K562 (cell line): ENCODE measurements at regions not wholly inside any gene's neighbourhood (a gene's known extent, or its start where the extent isn't known, plus 50 kb on each side); places are given as distances from the start of the nearest gene placed in this dataset.

Experiments used
- CTCF ChIP-seq, 3 experiments: IDR thresholded peaks in 2 of 3; conservative IDR thresholded peaks in 1 of 3; 2 replicates each; pipeline ENCODE4 v1.5.1; 2011 to 2012; ENCODE audit warnings: low read length in 3 of 3, mild to moderate bottlenecking in 3 of 3, control low read depth in 2 of 3, improper control_type of control experiment in 1 of 3, inconsistent platforms in 1 of 3, low read depth in 1 of 3, mixed read lengths in 1 of 3, moderate library complexity in 1 of 3; ENCODE audit not compliant: insufficient read depth in 2 of 3
- ESRRA ChIP-seq: fragments of 450-650 bp; IDR thresholded peaks from 2 replicates; pipeline ENCODE4 v1.6.1; 2014; ENCODE audit warnings: low read depth, mild to moderate bottlenecking, moderate library complexity, borderline replicate concordance
- HNRNPH1 ChIP-seq: fragments of 200-400 bp; formaldehyde crosslinking; optimal IDR thresholded peaks from 2 replicates; pipeline ENCODE3; 2017; ENCODE audit warnings: low read depth, mild to moderate bottlenecking, low read length, moderate library complexity
- JUND ChIP-seq, 2 experiments: IDR thresholded peaks; 2 replicates in 1 of 2; 3 replicates in 1 of 2; pipeline ENCODE4 v1.6.1; 2011; ENCODE audit warnings: borderline replicate concordance in 2 of 2, low read depth in 2 of 2, low read length in 2 of 2, improper control_type of control experiment in 1 of 2, missing biosample characterization in 1 of 2, missing genetic modification characterization in 1 of 2, missing genetic modification reagents in 1 of 2
- KAT7 ChIP-seq: sonication (generic); formaldehyde crosslinking; IDR thresholded peaks from 2 replicates; pipeline ENCODE4 v1.8.0; 2022; ENCODE audit warnings: missing genetic modification reagents, mild to moderate bottlenecking, borderline replicate concordance
- MED1 ChIP-seq: sonication (generic); formaldehyde crosslinking; IDR thresholded peaks from 2 replicates; pipeline ENCODE4 v1.8.1; 2023; ENCODE audit warnings: missing genetic modification reagents, borderline replicate concordance
- POLR2A ChIP-seq: fragments of 450-650 bp; conservative IDR thresholded peaks from 2 replicates; pipeline ENCODE4 v1.6.1; 2016
- TAF7 ChIP-seq: fragments of 450-650 bp; IDR thresholded peaks from 2 replicates; pipeline ENCODE4 v1.6.1; 2016; ENCODE audit warnings: missing genetic modification characterization, missing compliant biosample characterization
- ZNF146 ChIP-seq: IDR thresholded peaks from one replicate; pipeline ENCODE4 v1.6.1; 2018; ENCODE audit warnings: missing compliant biosample characterization; ENCODE audit not compliant: unreplicated experiment
- ZNF24 ChIP-seq: fragments of 450-650 bp; IDR thresholded peaks from 2 replicates; pipeline ENCODE4 v1.6.1; 2016

- no peak for TF ChIP-seq ZNF24
- TF ChIP-seq ZNF146 (CRISPR knock-in tag) = no peak
- no peak for TF ChIP-seq TAF7 (tag)
- no peak for TF ChIP-seq ESRRA
- TF ChIP-seq JUND (IDR thresholded peaks at IDR 0.05; ENCODE audit: borderline replicate concordance, low read depth, low read length) = no peak
- no peak for TF ChIP-seq JUND (tag; IDR thresholded peaks at IDR 0.05; ENCODE audit: borderline replicate concordance, low read depth, low read length)
- TF ChIP-seq POLR2A = no peak
- no peak for TF ChIP-seq CTCF (IDR thresholded peaks at IDR 0.05 in 2 of 3, conservative IDR thresholded peaks at IDR 0.05 in 1 of 3; ENCODE audit: insufficient read depth in 2 of 3, low read depth in 1 of 3, low read length in 3 of 3)
- TF ChIP-seq KAT7 (CRISPR knock-in tag) = no peak
- TF ChIP-seq MED1 (CRISPR knock-in tag) = no peak
- TF ChIP-seq HNRNPH1 = no peak
These were observed 242.4 kb upstream of the ATP10B start for GRCh38 chr5:161094411-161094810.
